ENCODE measurements at regions not wholly inside any gene's neighbourhood (a gene's known extent, or its start where the extent isn't known, plus 50 kb on each side); places are given as distances from the start of the nearest gene placed in this dataset.

- no peaks in the 10 kb centered on the region for H3K9me3 ChIP-seq (ENCODE audit: control insufficient read depth in 1 of 2, low read length in 2 of 2)
- no peaks in the 10 kb centered on the region for H3K36me3 ChIP-seq (ENCODE audit: control insufficient read depth in 1 of 2, insufficient read depth in 2 of 2, low read length in 2 of 2)
- no peaks in the 10 kb centered on the region for H3K27me3 ChIP-seq (ENCODE audit: control insufficient read depth in 1 of 2, insufficient read depth in 2 of 2, low read length in 2 of 2)
- H3K9ac ChIP-seq (ENCODE audit: low read depth in 1 of 2, low read length in 2 of 2) = no peak overlapping the region
- H3K27ac ChIP-seq (ENCODE audit: low read depth, low read length) = no peak overlapping the region
- peaks cover 31 to 36% of the 10 kb centered on the region in 2 donors for H3K4me1 ChIP-seq (ENCODE audit: control insufficient read depth in 1 of 2, insufficient read depth in 2 of 2, low read length in 2 of 2)
- H3K4me3 ChIP-seq (ENCODE audit: low read depth in 1 of 2, low read length in 2 of 2) = no peak overlapping the region
Measured at GRCh38 chr5:149441986-149442385, 62.9 kb upstream of the IL17B start.

DNA sequence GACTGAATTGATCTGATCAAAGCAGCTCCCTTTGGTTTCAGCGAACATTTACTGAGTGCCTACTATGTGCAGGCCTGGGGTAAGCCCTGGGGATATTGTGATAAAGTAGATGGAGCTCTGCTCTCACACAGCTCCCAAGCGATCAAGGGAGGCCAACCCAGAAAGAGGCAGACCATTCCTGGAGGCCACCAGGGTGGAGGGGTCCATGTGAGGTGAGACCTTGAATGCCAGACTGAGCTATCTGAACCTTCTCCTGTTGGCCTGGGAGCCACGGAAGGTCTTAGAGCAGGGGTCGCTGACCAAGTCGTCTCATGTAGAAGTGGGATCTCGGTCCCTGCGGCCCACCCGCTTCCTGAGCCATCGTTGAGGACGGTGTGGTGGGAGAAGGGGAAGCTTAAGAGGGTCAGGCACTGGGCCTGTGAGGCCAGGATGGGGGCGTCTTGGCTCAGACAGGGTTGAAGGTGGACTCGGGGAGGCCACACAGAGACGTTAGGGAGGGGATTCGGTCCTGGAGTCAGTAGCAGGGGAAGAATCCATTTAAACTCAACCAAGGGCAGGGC, 62.2 kb upstream of the IL17B start:
- Histone ChIP-seq H3K36me3 (ENCODE audit: control insufficient read depth in 1 of 2, insufficient read depth in 2 of 2, low read length in 2 of 2) (no peaks in the 10 kb centered on the region), H3K27me3 (ENCODE audit: control insufficient read depth in 1 of 2, insufficient read depth in 2 of 2, low read length in 2 of 2) (no peaks in the 10 kb centered on the region), H3K4me1 (ENCODE audit: control insufficient read depth in 1 of 2, insufficient read depth in 2 of 2, low read length in 2 of 2) (peaks cover 31 to 36% of the 10 kb centered on the region in 2 donors), H3K4me3 (ENCODE audit: low read depth in 1 of 2, low read length in 2 of 2) (no peak overlapping the region), H3K27ac (ENCODE audit: low read depth, low read length) (no peak overlapping the region), H3K9me3 (ENCODE audit: control insufficient read depth in 1 of 2, low read length in 2 of 2) (no peaks in the 10 kb centered on the region), H3K9ac (ENCODE audit: low read depth in 1 of 2, low read length in 2 of 2) (peak overlapping the region in 1 of 2 donors; percentile 18)

- Histone ChIP-seq H3K27ac (ENCODE audit: low read depth, low read length) (no peak overlapping the region), H3K36me3 (ENCODE audit: control insufficient read depth in 1 of 2, insufficient read depth in 2 of 2, low read length in 2 of 2) (no peaks in the 10 kb centered on the region), H3K9me3 (ENCODE audit: control insufficient read depth in 1 of 2, low read length in 2 of 2) (no peaks in the 10 kb centered on the region), H3K27me3 (ENCODE audit: control insufficient read depth in 1 of 2, insufficient read depth in 2 of 2, low read length in 2 of 2) (no peaks in the 10 kb centered on the region), H3K4me1 (ENCODE audit: control insufficient read depth in 1 of 2, insufficient read depth in 2 of 2, low read length in 2 of 2) (peaks cover 23 to 31% of the 10 kb centered on the region in 2 donors), H3K4me3 (ENCODE audit: low read depth in 1 of 2, low read length in 2 of 2) (no peak overlapping the region), H3K9ac (ENCODE audit: low read depth in 1 of 2, low read length in 2 of 2) (peak overlapping the region in 1 of 2 donors; percentile 43)
Measured at GRCh38 chr5:149439899-149440542, 60.9 kb upstream of the IL17B start.

DNA sequence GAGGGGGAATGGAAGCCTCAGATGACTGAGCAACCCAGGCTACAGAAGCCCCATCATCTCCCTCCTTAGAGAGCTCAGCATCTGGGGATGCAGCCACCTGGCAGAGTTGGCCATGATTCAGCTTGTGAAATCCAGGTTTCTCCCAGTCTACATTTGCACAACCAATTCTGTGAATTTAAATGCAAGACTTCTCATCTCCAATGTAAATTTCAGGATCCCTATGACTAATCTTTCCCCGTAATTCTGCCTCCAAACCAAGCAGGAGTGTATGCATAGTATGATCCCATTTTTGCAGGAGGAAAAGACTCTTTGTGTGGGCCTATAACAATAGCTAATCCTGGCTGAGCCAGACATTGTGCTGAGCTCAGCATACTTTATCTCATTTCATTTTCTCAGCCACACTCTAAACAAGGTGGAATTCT, 59.6 kb upstream of the IL17B start:
- H3K36me3 ChIP-seq (ENCODE audit: control insufficient read depth in 1 of 2, insufficient read depth in 2 of 2, low read length in 2 of 2) = no peaks in the 10 kb centered on the region
- peaks cover 23 to 31% of the 10 kb centered on the region in 2 donors for H3K4me1 ChIP-seq (ENCODE audit: control insufficient read depth in 1 of 2, insufficient read depth in 2 of 2, low read length in 2 of 2)
- H3K27me3 ChIP-seq (ENCODE audit: control insufficient read depth in 1 of 2, insufficient read depth in 2 of 2, low read length in 2 of 2) = no peaks in the 10 kb centered on the region
- H3K27ac ChIP-seq (ENCODE audit: low read depth, low read length) = no peak overlapping the region
- no peaks in the 10 kb centered on the region for H3K9me3 ChIP-seq (ENCODE audit: control insufficient read depth in 1 of 2, low read length in 2 of 2)
- no peak overlapping the region for H3K4me3 ChIP-seq (ENCODE audit: low read depth in 1 of 2, low read length in 2 of 2)
- no peak overlapping the region for H3K9ac ChIP-seq (ENCODE audit: low read depth in 1 of 2, low read length in 2 of 2)

DNA sequence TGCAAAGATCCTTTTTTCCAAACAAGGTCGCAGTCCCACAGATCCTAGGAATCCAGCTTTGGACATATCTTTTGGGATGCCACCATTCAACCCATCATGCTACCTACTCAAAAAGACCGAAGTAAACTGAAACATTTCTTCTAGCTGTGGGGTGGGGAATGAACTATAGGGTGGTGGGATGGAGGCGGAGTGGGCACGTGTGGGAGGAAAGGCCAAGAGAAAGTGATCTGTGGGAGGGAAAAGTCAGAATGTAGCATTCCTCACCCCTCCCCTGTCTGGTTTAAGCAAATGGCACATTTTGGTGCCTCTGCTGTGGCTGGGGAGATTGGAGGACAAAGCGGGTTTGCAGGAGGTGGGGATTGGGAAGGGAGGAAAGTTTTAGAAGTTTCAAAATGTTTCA, 59.2 kb upstream of the IL17B start:
- Histone ChIP-seq H3K27ac (ENCODE audit: low read depth, low read length) (no peak overlapping the region), H3K9me3 (ENCODE audit: control insufficient read depth in 1 of 2, low read length in 2 of 2) (no peaks in the 10 kb centered on the region), H3K27me3 (ENCODE audit: control insufficient read depth in 1 of 2, insufficient read depth in 2 of 2, low read length in 2 of 2) (no peaks in the 10 kb centered on the region), H3K4me3 (ENCODE audit: low read depth in 1 of 2, low read length in 2 of 2) (no peak overlapping the region), H3K36me3 (ENCODE audit: control insufficient read depth in 1 of 2, insufficient read depth in 2 of 2, low read length in 2 of 2) (no peaks in the 10 kb centered on the region), H3K9ac (ENCODE audit: low read depth in 1 of 2, low read length in 2 of 2) (no peak overlapping the region), H3K4me1 (ENCODE audit: control insufficient read depth in 1 of 2, insufficient read depth in 2 of 2, low read length in 2 of 2) (peaks cover 23 to 31% of the 10 kb centered on the region in 2 donors)

- H3K27me3 ChIP-seq (ENCODE audit: control insufficient read depth in 1 of 2, insufficient read depth in 2 of 2, low read length in 2 of 2) = no peaks in the 10 kb centered on the region
- no peak overlapping the region for H3K4me3 ChIP-seq (ENCODE audit: low read depth in 1 of 2, low read length in 2 of 2)
- H3K9ac ChIP-seq (ENCODE audit: low read depth in 1 of 2, low read length in 2 of 2) = no peak overlapping the region
- H3K36me3 ChIP-seq (ENCODE audit: control insufficient read depth in 1 of 2, insufficient read depth in 2 of 2, low read length in 2 of 2) = no peaks in the 10 kb centered on the region
- H3K27ac ChIP-seq (ENCODE audit: low read depth, low read length) = no peak overlapping the region
- H3K4me1 ChIP-seq (ENCODE audit: control insufficient read depth in 1 of 2, insufficient read depth in 2 of 2, low read length in 2 of 2) = peaks cover 18 to 25% of the 10 kb centered on the region in 2 donors
- H3K9me3 ChIP-seq (ENCODE audit: control insufficient read depth in 1 of 2, low read length in 2 of 2) = no peaks in the 10 kb centered on the region
Measured at GRCh38 chr5:149437391-149438040, 58.4 kb upstream of the IL17B start.

GRCh38 chr5:149435660-149436059, 56.6 kb upstream of the IL17B start:
- peaks cover 6 to 19% of the 10 kb centered on the region in 2 donors for H3K4me1 ChIP-seq (ENCODE audit: control insufficient read depth in 1 of 2, insufficient read depth in 2 of 2, low read length in 2 of 2)
- no peaks in the 10 kb centered on the region for H3K36me3 ChIP-seq (ENCODE audit: control insufficient read depth in 1 of 2, insufficient read depth in 2 of 2, low read length in 2 of 2)
- no peaks in the 10 kb centered on the region for H3K9me3 ChIP-seq (ENCODE audit: control insufficient read depth in 1 of 2, low read length in 2 of 2)
- no peak overlapping the region for H3K9ac ChIP-seq (ENCODE audit: low read depth in 1 of 2, low read length in 2 of 2)
- no peak overlapping the region for H3K27ac ChIP-seq (ENCODE audit: low read depth, low read length)
- H3K4me3 ChIP-seq (ENCODE audit: low read depth in 1 of 2, low read length in 2 of 2) = no peak overlapping the region
- no peaks in the 10 kb centered on the region for H3K27me3 ChIP-seq (ENCODE audit: control insufficient read depth in 1 of 2, insufficient read depth in 2 of 2, low read length in 2 of 2)

DNA sequence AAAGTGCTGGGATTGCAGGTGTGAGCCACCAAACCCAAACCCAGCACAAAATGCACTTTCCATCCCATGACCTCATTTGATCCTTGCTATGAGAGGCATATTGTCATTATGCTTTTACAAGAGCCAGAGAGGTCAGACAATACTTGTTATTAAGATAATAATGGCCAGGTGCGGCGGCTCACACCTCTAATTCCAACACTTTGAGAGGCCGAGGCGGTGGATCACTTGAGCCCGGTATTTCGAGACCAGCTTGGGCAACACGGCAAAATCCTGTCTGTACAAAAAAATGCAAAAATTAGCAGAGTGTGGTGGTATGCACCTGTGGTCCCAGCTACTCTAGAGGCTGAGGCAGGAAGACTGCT, 55.9 kb upstream of the IL17B start:
- Histone ChIP-seq H3K9me3 (ENCODE audit: control insufficient read depth in 1 of 2, low read length in 2 of 2) (no peaks in the 10 kb centered on the region), H3K4me3 (ENCODE audit: low read depth in 1 of 2, low read length in 2 of 2) (no peak overlapping the region), H3K36me3 (ENCODE audit: control insufficient read depth in 1 of 2, insufficient read depth in 2 of 2, low read length in 2 of 2) (no peaks in the 10 kb centered on the region), H3K9ac (ENCODE audit: low read depth in 1 of 2, low read length in 2 of 2) (no peak overlapping the region), H3K27me3 (ENCODE audit: control insufficient read depth in 1 of 2, insufficient read depth in 2 of 2, low read length in 2 of 2) (no peaks in the 10 kb centered on the region), H3K27ac (ENCODE audit: low read depth, low read length) (no peak overlapping the region), H3K4me1 (ENCODE audit: control insufficient read depth in 1 of 2, insufficient read depth in 2 of 2, low read length in 2 of 2) (peaks cover 7 to 14% of the 10 kb centered on the region in 2 donors)

GRCh38 chr5:149434162-149435014, 55.3 kb upstream of the IL17B start:
- H3K9ac ChIP-seq (ENCODE audit: low read depth in 1 of 2, low read length in 2 of 2) = no peak overlapping the region

More at GRCh38 chr5:149434162-149435014, 55.3 kb upstream of the IL17B start:
- no peak overlapping the region for H3K4me3 ChIP-seq (ENCODE audit: low read depth in 1 of 2, low read length in 2 of 2)
- H3K27ac ChIP-seq (ENCODE audit: low read depth, low read length) = no peak overlapping the region
- H3K27me3 ChIP-seq (ENCODE audit: control insufficient read depth in 1 of 2, insufficient read depth in 2 of 2, low read length in 2 of 2) = no peaks in the 10 kb centered on the region
- H3K4me1 ChIP-seq (ENCODE audit: control insufficient read depth in 1 of 2, insufficient read depth in 2 of 2, low read length in 2 of 2) = peaks cover 8 to 10% of the 10 kb centered on the region in 2 donors
- H3K36me3 ChIP-seq (ENCODE audit: control insufficient read depth in 1 of 2, insufficient read depth in 2 of 2, low read length in 2 of 2) = no peaks in the 10 kb centered on the region
- H3K9me3 ChIP-seq (ENCODE audit: control insufficient read depth in 1 of 2, low read length in 2 of 2) = no peaks in the 10 kb centered on the region

Measured in duodenal mucosa (tissue), 2 donors.